BLaER1 (cell line): ENCODE measurements at regions not wholly inside any gene's neighbourhood (a gene's known extent, or its start where the extent isn't known, plus 50 kb on each side); places are given as distances from the start of the nearest gene placed in this dataset.
"Not testable (repeated sequence)": the region's sequence is repeated elsewhere in the genome, so short reads cannot be mapped to it uniquely, and the experiment has no call there.

ENCODE experiments used
- H3K27ac ChIP-seq: shearing (Covaris generic); formaldehyde crosslinking; 2 replicates; pipeline ENCODE4 v1.8.1; 2022
- H3K27me3 ChIP-seq: shearing (Covaris generic); formaldehyde crosslinking; 2 replicates; pipeline ENCODE4 v1.8.1; 2022
- H3K36me3 ChIP-seq: shearing (Covaris generic); formaldehyde crosslinking; 2 replicates; pipeline ENCODE4 v1.8.1; 2022
- H3K4me1 ChIP-seq: shearing (Covaris generic); formaldehyde crosslinking; 2 replicates; pipeline ENCODE4 v1.8.1; 2022
- H3K4me2 ChIP-seq: shearing (Covaris generic); formaldehyde crosslinking; 2 replicates; pipeline ENCODE4 v1.8.1; 2022
- H3K4me3 ChIP-seq: shearing (Covaris generic); formaldehyde crosslinking; 2 replicates; pipeline ENCODE4 v1.8.1; 2022
- H3K9ac ChIP-seq: shearing (Covaris generic); formaldehyde crosslinking; 2 replicates; pipeline ENCODE4 v1.8.1; 2022
- H3K9me3 ChIP-seq: shearing (Covaris generic); formaldehyde crosslinking; 2 replicates; pipeline ENCODE4 v1.8.1; 2022
- H4K20me1 ChIP-seq: shearing (Covaris generic); formaldehyde crosslinking; 2 replicates; pipeline ENCODE4 v1.8.1; 2022
- Cebpa-rat ChIP-seq: shearing (Covaris generic); IDR thresholded peaks from 2 replicates; pipeline ENCODE4 v1.8.1; 2022

GRCh38 chr6:134757911-134758361, 192.0 kb downstream of the ALDH8A1 start:
- H3K4me2 ChIP-seq = no peak overlapping the region
- no peak overlapping the region for H3K4me3 ChIP-seq
- H3K27ac ChIP-seq = no peak overlapping the region

DNA sequence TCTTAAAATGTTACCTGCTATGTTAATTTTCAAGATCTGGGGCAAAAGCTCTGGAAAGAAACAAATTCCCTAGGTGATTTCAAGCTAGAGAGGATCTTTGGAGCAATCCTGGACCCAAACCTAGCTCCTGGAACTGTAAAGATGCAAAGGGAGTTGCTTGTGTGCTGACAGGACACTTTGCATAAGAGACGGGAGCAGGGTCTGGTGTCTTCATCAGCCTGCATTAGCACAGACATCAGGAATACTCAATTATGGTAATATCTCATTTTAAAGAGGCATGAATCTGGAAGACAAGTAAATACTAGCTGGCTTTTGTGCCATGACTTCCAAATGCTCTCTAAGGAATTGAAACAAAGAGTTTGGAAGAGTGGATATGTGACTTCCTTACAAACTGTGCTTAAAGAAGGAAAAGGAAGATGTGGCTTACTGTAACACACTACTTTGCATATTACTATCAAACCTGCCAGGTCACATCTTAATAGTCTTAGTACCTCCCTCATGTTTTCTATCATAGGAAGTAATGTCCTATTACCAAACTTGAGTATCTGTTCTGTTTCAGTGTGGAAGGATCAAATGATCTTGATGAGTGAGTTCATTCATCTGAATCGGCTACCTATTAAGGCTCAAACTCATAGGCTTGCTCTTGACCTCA, 193.4 kb downstream of the ALDH8A1 start:
- no peak overlapping the region for H3K4me3 ChIP-seq
- H3K4me2 ChIP-seq = no peak overlapping the region
- no peaks in the 10 kb centered on the region for H3K36me3 ChIP-seq
- TF ChIP-seq Cebpa-rat = no peak
- H3K9me3 ChIP-seq = peaks cover 3% of the 10 kb centered on the region; the same call in 1 of the 2 replicates
- no peak overlapping the region for H3K27ac ChIP-seq
- no peaks in the 10 kb centered on the region for H3K27me3 ChIP-seq
- H3K9ac ChIP-seq = no peak overlapping the region
- no peaks in the 10 kb centered on the region for H3K4me1 ChIP-seq
- no peaks in the 10 kb centered on the region for H4K20me1 ChIP-seq

More at GRCh38 chr6:134757911-134758361, 192.0 kb downstream of the ALDH8A1 start:
- H3K9me3 ChIP-seq = peaks cover 3% of the 10 kb centered on the region; the same call in 1 of the 2 replicates
- H4K20me1 ChIP-seq = no peaks in the 10 kb centered on the region
- no peak for TF ChIP-seq Cebpa-rat
- no peak overlapping the region for H3K9ac ChIP-seq
- no peaks in the 10 kb centered on the region for H3K36me3 ChIP-seq
- H3K27me3 ChIP-seq = no peaks in the 10 kb centered on the region
- no peaks in the 10 kb centered on the region for H3K4me1 ChIP-seq

GRCh38 chr6:134754013-134754690, 195.7 kb downstream of the ALDH8A1 start:
- H3K9ac ChIP-seq = no peak overlapping the region
- H3K36me3 ChIP-seq = no peaks in the 10 kb centered on the region
- peaks cover 3% of the 10 kb centered on the region; the same call in 1 of the 2 replicates for H3K9me3 ChIP-seq
- H3K4me3 ChIP-seq = no peak overlapping the region
- no peaks in the 10 kb centered on the region for H3K27me3 ChIP-seq
- no peak overlapping the region for H3K4me2 ChIP-seq
- no peak for TF ChIP-seq Cebpa-rat
- H3K27ac ChIP-seq = no peak overlapping the region
- no peaks in the 10 kb centered on the region for H4K20me1 ChIP-seq
- H3K4me1 ChIP-seq = no peaks in the 10 kb centered on the region

GRCh38 chr6:134753001-134753400, 196.9 kb downstream of the ALDH8A1 start:
- H3K27ac ChIP-seq = no peak overlapping the region
- H3K4me3 ChIP-seq = no peak overlapping the region
- TF ChIP-seq Cebpa-rat = no peak
- no peaks in the 10 kb centered on the region for H4K20me1 ChIP-seq
- H3K27me3 ChIP-seq = no peaks in the 10 kb centered on the region
- H3K4me2 ChIP-seq = no peak overlapping the region
- peaks cover 3% of the 10 kb centered on the region; the same call in 1 of the 2 replicates for H3K9me3 ChIP-seq
- H3K36me3 ChIP-seq = no peaks in the 10 kb centered on the region
- H3K9ac ChIP-seq = no peak overlapping the region
- no peaks in the 10 kb centered on the region for H3K4me1 ChIP-seq

GRCh38 chr6:134752445-134752844, 197.5 kb downstream of the ALDH8A1 start:
- H3K27me3 ChIP-seq = no peaks in the 10 kb centered on the region
- H3K4me3 ChIP-seq = no peak overlapping the region
- no peak for TF ChIP-seq Cebpa-rat
- H3K36me3 ChIP-seq = no peaks in the 10 kb centered on the region
- H3K9me3 ChIP-seq = peaks cover 3% of the 10 kb centered on the region; the same call in 1 of the 2 replicates
- H3K4me1 ChIP-seq = no peaks in the 10 kb centered on the region
- H4K20me1 ChIP-seq = no peaks in the 10 kb centered on the region
- no peak overlapping the region for H3K27ac ChIP-seq
- no peak overlapping the region for H3K9ac ChIP-seq
- H3K4me2 ChIP-seq = no peak overlapping the region

DNA sequence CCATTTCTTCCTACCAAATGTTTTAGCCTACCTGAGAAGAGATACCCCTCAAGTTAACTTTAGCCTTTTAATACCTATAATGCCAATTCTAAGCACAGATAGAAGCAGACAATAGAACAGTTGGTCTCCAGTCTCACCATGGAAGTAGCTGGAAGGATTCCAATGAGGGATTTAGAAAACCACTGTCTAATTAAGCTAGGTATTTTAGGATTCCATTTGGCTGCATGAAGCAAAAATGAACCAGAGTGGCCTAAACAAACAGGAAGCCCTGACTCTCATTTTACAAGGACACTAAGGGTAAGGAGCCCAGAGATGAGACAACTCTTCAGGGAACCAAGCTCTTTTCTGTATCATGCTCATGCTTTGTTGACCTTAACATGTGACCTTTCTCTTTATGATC, 199.2 kb downstream of the ALDH8A1 start:
- no peak for TF ChIP-seq Cebpa-rat

GRCh38 chr6:134748484-134748883, 201.4 kb downstream of the ALDH8A1 start:
- Histone ChIP-seq H4K20me1 (no peaks in the 10 kb centered on the region), H3K36me3 (no peaks in the 10 kb centered on the region), H3K4me3 (no peak overlapping the region), H3K27ac (no peak overlapping the region), H3K9ac (no peak overlapping the region), H3K9me3 (peaks cover under 1% of the 10 kb centered on the region; the same call in 1 of the 2 replicates), H3K27me3 (no peaks in the 10 kb centered on the region), H3K4me2 (no peak overlapping the region), H3K4me1 (no peaks in the 10 kb centered on the region)
- TF ChIP-seq Cebpa-rat = no peak

More for the DNA sequence above, 199.2 kb downstream of the ALDH8A1 start:
- no peak overlapping the region for H3K4me2 ChIP-seq
- H3K36me3 ChIP-seq = no peaks in the 10 kb centered on the region
- H3K4me1 ChIP-seq = no peaks in the 10 kb centered on the region
- no peak overlapping the region for H3K4me3 ChIP-seq
- no peak overlapping the region for H3K27ac ChIP-seq
- H3K9ac ChIP-seq = no peak overlapping the region
- H3K9me3 ChIP-seq = peaks cover 3% of the 10 kb centered on the region; the same call in 1 of the 2 replicates
- H4K20me1 ChIP-seq = no peaks in the 10 kb centered on the region
- H3K27me3 ChIP-seq = no peaks in the 10 kb centered on the region

DNA sequence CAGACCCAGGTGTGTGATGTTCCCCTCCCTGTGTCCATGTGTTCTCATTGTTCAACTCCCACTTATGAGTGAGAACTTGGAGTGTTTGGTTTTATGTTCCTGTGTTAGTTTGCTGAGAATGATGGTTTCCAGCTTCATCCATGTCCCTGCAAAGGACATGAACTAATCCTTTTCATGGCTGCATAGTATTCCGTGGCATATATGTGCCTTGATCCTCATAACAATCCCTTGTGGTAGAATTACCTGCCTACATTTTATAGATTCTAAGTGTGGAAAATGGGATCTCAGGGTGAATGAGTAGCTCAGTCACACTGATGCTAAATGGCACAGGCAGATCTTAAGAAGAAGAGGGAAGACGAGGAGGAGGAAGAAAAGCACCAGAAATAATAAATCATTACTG, 202.7 kb downstream of the ALDH8A1 start:
- H3K9ac ChIP-seq, H3K27me3 ChIP-seq, H3K4me1 ChIP-seq, H4K20me1 ChIP-seq, H3K9me3 ChIP-seq, H3K4me3 ChIP-seq, H3K4me2 ChIP-seq, H3K36me3 ChIP-seq, H3K27ac ChIP-seq: not testable (repeated sequence)

DNA sequence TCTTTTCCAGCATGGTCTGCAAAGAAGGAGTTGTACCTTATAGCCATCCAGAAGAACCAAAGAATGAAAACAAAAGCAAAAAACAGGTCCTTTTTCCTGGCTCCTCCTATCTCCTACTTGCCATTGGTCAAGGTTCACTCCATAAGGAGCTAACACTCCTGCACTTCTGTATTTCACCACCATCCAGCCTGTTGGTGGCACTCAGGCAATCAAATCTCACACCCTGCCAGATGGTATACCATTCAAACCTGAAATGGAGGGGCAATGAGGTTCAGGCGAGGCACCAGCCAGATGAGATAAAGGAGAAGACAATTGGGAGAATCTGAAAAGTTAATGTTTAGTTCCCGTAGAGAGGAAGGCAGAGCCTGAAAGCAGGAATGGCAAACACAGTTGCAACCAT, 203.8 kb downstream of the ALDH8A1 start:
- Histone ChIP-seq H3K27ac (no peak overlapping the region), H3K27me3 (no peaks in the 10 kb centered on the region), H3K4me1 (peaks cover 5% of the 10 kb centered on the region), H3K4me3 (no peak overlapping the region), H3K9me3 (no peaks in the 10 kb centered on the region), H3K4me2 (no peak overlapping the region), H3K9ac (no peak overlapping the region), H3K36me3 (no peaks in the 10 kb centered on the region), H4K20me1 (no peaks in the 10 kb centered on the region)
- no peak for TF ChIP-seq Cebpa-rat

DNA sequence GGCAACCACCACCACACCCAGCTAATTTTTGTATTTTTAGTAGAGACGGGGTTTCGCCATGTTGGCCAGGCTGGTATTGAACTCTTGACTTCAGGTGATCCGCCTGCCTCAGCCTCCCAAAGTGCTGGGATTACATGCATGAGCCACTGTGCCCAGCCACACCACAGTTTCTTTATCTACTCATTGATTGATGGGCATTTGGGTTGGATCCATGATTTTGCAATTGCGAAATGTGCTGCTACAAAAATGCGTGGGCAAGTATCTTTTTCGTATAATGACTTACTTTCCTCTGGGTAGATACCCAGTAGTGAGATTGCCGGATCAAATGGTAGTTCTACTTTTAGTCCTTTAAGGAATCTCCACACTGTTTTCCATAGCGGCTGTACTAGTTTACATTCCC, 204.7 kb downstream of the ALDH8A1 start:
- not testable (repeated sequence) for H3K4me2 ChIP-seq, H3K27ac ChIP-seq, H3K27me3 ChIP-seq, H3K9ac ChIP-seq, H3K4me3 ChIP-seq, H3K36me3 ChIP-seq, H3K4me1 ChIP-seq, H4K20me1 ChIP-seq, H3K9me3 ChIP-seq
